Thyroid gland (tissue), 4 donors: ENCODE measurements at regions not wholly inside any gene's neighbourhood (a gene's known extent, or its start where the extent isn't known, plus 50 kb on each side); places are given as distances from the start of the nearest gene placed in this dataset.

Experiments used
- DNase-seq, 2 donors: peaks; one replicate each; pipeline ENCODE4 v3.0.0-alpha.2; 2019
- H3K27ac ChIP-seq, 3 donors: fragments of 200-600 bp; sonication (generic); 1 replicate in 2 of 3; 2 replicates in 1 of 3; pipeline ENCODE4 v1.5.1; 2016 to 2019; ENCODE audit warnings: mild to moderate bottlenecking in 1 of 3, moderate library complexity in 1 of 3
- H3K27me3 ChIP-seq: fragments of 200-600 bp; sonication (generic); one replicate; pipeline ENCODE4 v1.5.1; 2019
- H3K36me3 ChIP-seq, 2 donors: fragments of 200-600 bp; sonication (generic); one replicate each; pipeline ENCODE4 v1.5.1; 2016 to 2019
- H3K4me1 ChIP-seq, 2 donors: fragments of 200-600 bp; sonication (generic); one replicate each; pipeline ENCODE4 v1.5.1; 2017 to 2019
- H3K4me3 ChIP-seq, 3 donors: fragments of 200-600 bp; sonication (generic); replicated peaks in 1 of 3; 1 replicate in 2 of 3; 2 replicates in 1 of 3; pipeline ENCODE4 v1.5.1; 2016; ENCODE audit warnings: mild to moderate bottlenecking in 1 of 3
- H3K9me3 ChIP-seq: fragments of 200-600 bp; sonication (generic); one replicate; pipeline ENCODE4 v1.5.1; 2017
- CTCF ChIP-seq, 6 experiments: fragments of 200-600 bp in 3 of 6; fragments of 450-650 bp in 3 of 6; sonication (generic) in 3 of 6; IDR thresholded peaks; one replicate each; pipeline ENCODE4 v1.5.1; 2016 to 2019; ENCODE audit warnings: antibody characterized with exemption in 6 of 6, mild to moderate bottlenecking in 2 of 6, inconsistent platforms in 1 of 6, moderate library complexity in 1 of 6
- POLR2A ChIP-seq, 2 donors: fragments of 450-650 bp; IDR thresholded peaks; one replicate each; pipeline ENCODE4 v1.6.1; 2017; ENCODE audit warnings: antibody characterized with exemption in 2 of 2, mild to moderate bottlenecking in 2 of 2, moderate library complexity in 1 of 2
- WGBS, 2 donors: methylation state at CpG; one replicate each; pipeline ENCODE4 v1.1.5; 2017; 5-methylcytosine and 5-hydroxymethylcytosine counted together
- intact Hi-C: fragments of 100-400 bp; cut with DNase I; formaldehyde crosslinking; loops from one replicate; pipeline ENCODE4 v1.15.1; 2023

- no peaks in the 10 kb centered on the region for H3K27me3 ChIP-seq
- H3K9me3 ChIP-seq: no peaks in the 10 kb centered on the region
- no peak overlapping the region for H3K4me3 ChIP-seq
- no peaks in the 10 kb centered on the region for H3K36me3 ChIP-seq
- H3K4me1 ChIP-seq: no peaks in the 10 kb centered on the region
- H3K27ac ChIP-seq: no peak overlapping the region
- 71 to 73% methylated on average over 2 of the region's 2 CpGs for WGBS, 2 donors
- no peak for DNase-seq
- intact Hi-C loops: no loop called here
- TF ChIP-seq CTCF (IDR thresholded peaks at IDR 0.05) (no peak), POLR2A (IDR thresholded peaks at IDR 0.05) (no peak)
Observed at GRCh38 chr10:33386926-33387325, 52.5 kb upstream of the NRP1 start.

DNA sequence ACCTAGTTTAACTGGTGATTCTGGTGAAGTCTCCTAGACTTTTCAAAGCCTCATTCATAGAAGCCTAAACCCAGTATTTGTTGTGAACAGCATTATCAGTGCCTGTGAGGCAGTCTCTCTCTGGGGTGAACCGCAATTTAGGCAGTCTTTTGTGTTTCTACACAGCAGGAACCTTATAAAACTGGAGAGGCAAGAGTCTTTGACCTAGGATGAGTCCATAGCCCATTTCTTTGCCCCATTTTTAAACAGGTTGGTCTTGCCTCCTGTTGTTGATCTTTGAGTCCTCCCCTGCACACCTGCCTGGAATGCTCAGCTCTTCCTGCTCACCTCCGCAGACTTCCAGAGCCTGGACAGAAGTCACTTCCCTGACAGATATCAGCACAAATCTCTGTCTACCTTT lies 51.2 kb upstream of the NRP1 start:
- no peaks in the 10 kb centered on the region for H3K36me3 ChIP-seq
- DNase-seq: no peak
- WGBS, 2 donors: 92 to 93% methylated on average over 2 of the region's 2 CpGs
- H3K9me3 ChIP-seq: no peaks in the 10 kb centered on the region
- H3K27me3 ChIP-seq: no peaks in the 10 kb centered on the region
- intact Hi-C loops: no loop called here
- no peak overlapping the region for H3K27ac ChIP-seq
- H3K4me3 ChIP-seq: no peak overlapping the region
- H3K4me1 ChIP-seq: no peaks in the 10 kb centered on the region
- TF ChIP-seq CTCF (IDR thresholded peaks at IDR 0.05): no peak
- no peak for TF ChIP-seq POLR2A (IDR thresholded peaks at IDR 0.05)

GRCh38 chr10:33385015-33385414 lies 50.5 kb upstream of the NRP1 start:
- no peaks in the 10 kb centered on the region for H3K36me3 ChIP-seq
- TF ChIP-seq CTCF (IDR thresholded peaks at IDR 0.05): no peak
- TF ChIP-seq POLR2A (IDR thresholded peaks at IDR 0.05): no peak
- WGBS, 2 donors: 98 to 99% methylated on average over 5 of the region's 5 CpGs
- intact Hi-C loops: no loop called here
- no peaks in the 10 kb centered on the region for H3K9me3 ChIP-seq
- no peak for DNase-seq
- no peak overlapping the region for H3K4me3 ChIP-seq
- no peak overlapping the region for H3K27ac ChIP-seq
- no peaks in the 10 kb centered on the region for H3K4me1 ChIP-seq
- no peaks in the 10 kb centered on the region for H3K27me3 ChIP-seq
